H1 (cell line): ENCODE measurements at regions not wholly inside any gene's neighbourhood (a gene's known extent, or its start where the extent isn't known, plus 50 kb on each side); places are given as distances from the start of the nearest gene placed in this dataset.

Experiments
- CTCF ChIA-PET: fragments of 300-600 bp; sonication (Branson Sonifier 250); formaldehyde crosslinking; loops from one replicate; lab custom pipeline; 2021; ENCODE audit not compliant: partially characterized antibody; lab: Charles Lee
- POLR2A ChIA-PET: fragments of 300-600 bp; sonication (Branson Sonifier 250); formaldehyde crosslinking; loops from one replicate; lab custom pipeline; 2021; ENCODE audit warnings: inconsistent platforms; ENCODE audit not compliant: partially characterized antibody; lab: Charles Lee
- DNase-seq, 2 experiments: peaks; one replicate each; pipeline versions ENCODE4 v3.0.0 to v3.0.0-alpha.2; 2010 to 2022; ENCODE audit warnings: low spot score in 2 of 2, low read depth in 1 of 2, mixed read lengths in 1 of 2
- FAIRE-seq: peaks from 2 replicates; lab custom pipeline; 2011; peaks lifted over from hg19 to GRCh38; lab: Jason Lieb, UNC
- H2AFZ ChIP-seq: 2 replicates; pipeline ENCODE4 v1.8.1; 2012; ENCODE audit warnings: low read length, inconsistent platforms
- H2AK5ac ChIP-seq: 2 replicates; pipeline ENCODE4 v1.6.1; 2013; ENCODE audit warnings: low read depth, low read length
- H2BK120ac ChIP-seq: replicated peaks from 2 replicates; pipeline ENCODE3; 2013; ENCODE audit warnings: low read depth, low read length, inconsistent platforms
- H2BK12ac ChIP-seq: 2 replicates; pipeline ENCODE4 v1.6.1; 2013; ENCODE audit warnings: low read depth, low read length
- H2BK15ac ChIP-seq: 2 replicates; pipeline ENCODE4 v1.6.1; 2013; ENCODE audit warnings: low read length
- H2BK20ac ChIP-seq: 2 replicates; pipeline ENCODE4 v1.6.1; 2013; ENCODE audit warnings: low read length
- H2BK5ac ChIP-seq: 2 replicates; pipeline ENCODE4 v1.6.1; 2013; ENCODE audit warnings: low read depth, low read length
- H3K14ac ChIP-seq: 2 replicates; pipeline ENCODE4 v1.6.1; 2013; ENCODE audit warnings: inconsistent platforms; ENCODE audit not compliant: insufficient read length
- H3K18ac ChIP-seq: 2 replicates; pipeline ENCODE4 v1.6.1; 2013; ENCODE audit warnings: low read length; ENCODE audit errors: extremely low read depth
- H3K23ac ChIP-seq: 2 replicates; pipeline ENCODE4 v1.6.1; 2013; ENCODE audit warnings: inconsistent platforms; ENCODE audit not compliant: insufficient read length
- H3K23me2 ChIP-seq: 2 replicates; pipeline ENCODE4 v1.6.1; 2013; ENCODE audit warnings: low read depth, low read length
- H3K27ac ChIP-seq: 2 replicates; pipeline ENCODE4 v1.6.1; 2011; ENCODE audit warnings: low read depth, low read length, inconsistent platforms
- H3K27me3 ChIP-seq, 4 experiments: replicated peaks in 1 of 4; 1 replicate in 1 of 4; 2 replicates in 3 of 4; pipeline versions ENCODE4 v1.6.1 to v1.8.1; 2011 to 2013; ENCODE audit warnings: low read length in 3 of 4, mild to moderate bottlenecking in 3 of 4, inconsistent platforms in 2 of 4, mixed read lengths in 2 of 4, moderate library complexity in 1 of 4; ENCODE audit not compliant: control insufficient read depth in 3 of 4, insufficient read depth in 3 of 4; ENCODE audit errors: extremely low read depth in 1 of 4
- H3K36me3 ChIP-seq, 4 experiments: 2 replicates each; pipeline versions ENCODE4 v1.6.1 to v1.8.1; 2011 to 2013; ENCODE audit warnings: mild to moderate bottlenecking in 4 of 4, low read length in 3 of 4, moderate library complexity in 2 of 4, control low read depth in 1 of 4, inconsistent platforms in 1 of 4; ENCODE audit not compliant: insufficient read depth in 4 of 4, control insufficient read depth in 2 of 4
- H3K4ac ChIP-seq: replicated peaks from 2 replicates; pipeline ENCODE3; 2013; ENCODE audit warnings: low read length, low read depth, mixed read lengths, inconsistent platforms; ENCODE audit not compliant: insufficient read length
- H3K4me1 ChIP-seq, 4 experiments: replicated peaks in 1 of 4; 1 replicate in 1 of 4; 2 replicates in 3 of 4; pipeline versions ENCODE4 v1.6.1 to v1.8.1; 2011 to 2013; ENCODE audit warnings: low read length in 3 of 4, inconsistent platforms in 2 of 4, mixed read lengths in 1 of 4; ENCODE audit not compliant: insufficient read depth in 4 of 4, control insufficient read depth in 3 of 4
- H3K4me2 ChIP-seq, 2 experiments: 2 replicates each; pipeline versions ENCODE4 v1.6.1 to v1.8.1; 2011 to 2013; ENCODE audit warnings: low read depth in 2 of 2, low read length in 2 of 2, control low read depth in 1 of 2, inconsistent platforms in 1 of 2, mild to moderate bottlenecking in 1 of 2; ENCODE audit not compliant: insufficient read depth in 1 of 2
- H3K4me3 ChIP-seq, 4 experiments: fragments of 200-600, 300-600 bp in 1 of 4; sonication (generic), shearing (Covaris generic), sonication (Bioruptor Twin) in 1 of 4; 2 replicates each; pipeline versions ENCODE4 v1.5.1 to v1.8.1; 2011 to 2016; ENCODE audit warnings: low read length in 4 of 4, low read depth in 3 of 4, control low read depth in 2 of 4, inconsistent platforms in 2 of 4, mild to moderate bottlenecking in 2 of 4, mixed read lengths in 1 of 4, moderate library complexity in 1 of 4; ENCODE audit not compliant: insufficient read depth in 2 of 4; ENCODE audit errors: extremely low read depth in 1 of 4
- H3K56ac ChIP-seq: replicated peaks from 2 replicates; pipeline ENCODE3; 2013; ENCODE audit warnings: low read depth, mild to moderate bottlenecking, mixed read lengths, low read length, inconsistent platforms; ENCODE audit not compliant: insufficient read length
- H3K79me1 ChIP-seq: 2 replicates; pipeline ENCODE4 v1.6.1; 2013; ENCODE audit warnings: low read depth, low read length, control low read depth
- H3K79me2 ChIP-seq, 2 experiments: 2 replicates each; pipeline versions ENCODE4 v1.6.1 to v1.8.1; 2012 to 2013; ENCODE audit warnings: low read length in 2 of 2, mild to moderate bottlenecking in 2 of 2, inconsistent platforms in 1 of 2; ENCODE audit not compliant: insufficient read depth in 2 of 2, control insufficient read depth in 1 of 2
- H3K9ac ChIP-seq, 4 experiments: replicated peaks in 1 of 4; 1 replicate in 1 of 4; 2 replicates in 3 of 4; pipeline versions ENCODE4 v1.6.1 to v1.8.1; 2011 to 2013; ENCODE audit warnings: low read depth in 3 of 4, low read length in 3 of 4, control low read depth in 2 of 4, mild to moderate bottlenecking in 2 of 4, moderate library complexity in 2 of 4, inconsistent platforms in 1 of 4; ENCODE audit errors: extremely low read depth in 1 of 4
- H3K9me3 ChIP-seq, 2 experiments: 2 replicates each; pipeline versions ENCODE4 v1.6.1 to v1.8.1; 2012 to 2013; ENCODE audit warnings: mild to moderate bottlenecking in 2 of 2, moderate library complexity in 2 of 2, control low read depth in 1 of 2, inconsistent platforms in 1 of 2, low read depth in 1 of 2, low read length in 1 of 2, mixed read lengths in 1 of 2; ENCODE audit not compliant: insufficient read depth in 2 of 2
- H4K20me1 ChIP-seq, 2 experiments: replicated peaks in 1 of 2; 2 replicates each; pipeline versions ENCODE3 to v1.8.1; 2011 to 2013; ENCODE audit warnings: inconsistent platforms in 2 of 2, low read length in 2 of 2, mild to moderate bottlenecking in 1 of 2; ENCODE audit not compliant: insufficient read depth in 2 of 2, control insufficient read depth in 1 of 2
- H4K5ac ChIP-seq: 2 replicates; pipeline ENCODE4 v1.6.1; 2013; ENCODE audit warnings: low read length, low read depth, mixed read lengths, inconsistent platforms; ENCODE audit not compliant: insufficient read length
- H4K8ac ChIP-seq: 2 replicates; pipeline ENCODE4 v1.8.0; 2013; ENCODE audit warnings: mild to moderate bottlenecking, moderate library complexity, low read length, inconsistent platforms; ENCODE audit not compliant: insufficient read depth; ENCODE audit errors: extremely low read depth
- H4K91ac ChIP-seq: replicated peaks from 2 replicates; pipeline ENCODE3; 2013; ENCODE audit warnings: low read length, mixed read lengths, inconsistent platforms; ENCODE audit not compliant: insufficient read length
- CEBPB ChIP-seq: IDR thresholded peaks from 2 replicates; pipeline ENCODE4 v1.6.1; 2012; ENCODE audit warnings: low read depth, low read length
- EP300 ChIP-seq, 2 experiments: IDR thresholded peaks; 1 replicate in 1 of 2; 2 replicates in 1 of 2; pipeline ENCODE4 v1.6.1; 2011 to 2012; ENCODE audit warnings: low read depth in 2 of 2, low read length in 2 of 2, mild to moderate bottlenecking in 2 of 2, borderline replicate concordance in 1 of 2, inconsistent platforms in 1 of 2, moderate library complexity in 1 of 2
- GABPA ChIP-seq: IDR thresholded peaks from 2 replicates; pipeline ENCODE4 v1.6.1; 2011; ENCODE audit warnings: mild to moderate bottlenecking, low read length, moderate library complexity, borderline replicate concordance; ENCODE audit not compliant: insufficient read depth
- GTF2F1 ChIP-seq: IDR thresholded peaks from 2 replicates; pipeline ENCODE4 v1.6.1; 2012; ENCODE audit warnings: low read depth, low read length, improper control_type of control experiment, borderline replicate concordance
- KDM1A ChIP-seq: fragments of 200-600, 300-600 bp; sonication (generic); IDR thresholded peaks from 2 replicates; pipeline ENCODE4 v1.7.1; 2016; ENCODE audit warnings: mild to moderate bottlenecking, low read length, borderline replicate concordance
- PHF8 ChIP-seq: fragments of 200-600 bp; sonication (generic); conservative IDR thresholded peaks from 2 replicates; pipeline ENCODE4 v1.7.1; 2012; ENCODE audit warnings: low read depth, mild to moderate bottlenecking, inconsistent platforms, low read length, moderate library complexity
- POLR2A ChIP-seq, 2 experiments: IDR thresholded peaks; 1 replicate in 1 of 2; 2 replicates in 1 of 2; pipeline ENCODE4 v1.6.1; 2011; ENCODE audit warnings: low read depth in 2 of 2, low read length in 2 of 2, mild to moderate bottlenecking in 2 of 2; ENCODE audit errors: control extremely low read depth in 1 of 2
- RAD21 ChIP-seq, 2 experiments: IDR thresholded peaks in 1 of 2; conservative IDR thresholded peaks in 1 of 2; 2 replicates each; pipeline ENCODE4 v1.6.1; 2011; ENCODE audit warnings: low read depth in 2 of 2, low read length in 2 of 2, improper control_type of control experiment in 1 of 2, inconsistent platforms in 1 of 2, mild to moderate bottlenecking in 1 of 2, moderate library complexity in 1 of 2
- RBBP5 ChIP-seq: IDR thresholded peaks from 2 replicates; pipeline ENCODE4 v1.7.1; 2012; ENCODE audit warnings: low read depth, mild to moderate bottlenecking, inconsistent platforms, low read length, moderate library complexity, borderline replicate concordance
- RXRA ChIP-seq: IDR thresholded peaks from 2 replicates; pipeline ENCODE4 v1.6.1; 2011; ENCODE audit warnings: low read depth, mild to moderate bottlenecking, low read length, moderate library complexity; ENCODE audit not compliant: insufficient read depth
- SIRT6 ChIP-seq: IDR thresholded peaks from one replicate; pipeline ENCODE4 v1.7.1; 2012; ENCODE audit warnings: low read length, inconsistent platforms
- SIX5 ChIP-seq: IDR thresholded peaks from 2 replicates; pipeline ENCODE4 v1.6.1; 2011; ENCODE audit warnings: mild to moderate bottlenecking, low read depth, low read length
- SUZ12 ChIP-seq: fragments of 200-600 bp; sonication (generic); IDR thresholded peaks from 2 replicates; pipeline ENCODE4 v1.6.1; 2012; ENCODE audit warnings: mild to moderate bottlenecking, inconsistent platforms, low read length, moderate library complexity, mixed read lengths
- TAF1 ChIP-seq: IDR thresholded peaks from 2 replicates; pipeline ENCODE4 v1.6.1; 2011; ENCODE audit warnings: mild to moderate bottlenecking, low read depth, low read length
- TCF12 ChIP-seq: IDR thresholded peaks from 2 replicates; pipeline ENCODE4 v1.6.1; 2011; ENCODE audit warnings: low read depth, mild to moderate bottlenecking, low read length
- WGBS, 2 experiments: shearing (Covaris generic) in 1 of 2; methylation state at CpG; one replicate each; pipeline versions ENCODE4 v1.1.6 to v1.1.7; 2013 to 2015; ENCODE audit warnings: low lambda C conversion rate in 2 of 2, mixed read lengths in 2 of 2, inconsistent platforms in 1 of 2, low coverage in 1 of 2, missing lambda C conversion rate in 1 of 2; ENCODE audit not compliant: insufficient replicate concordance in 2 of 2, insufficient coverage in 1 of 2, insufficient read length in 1 of 2; ENCODE audit errors: extremely low coverage in 1 of 2, missing lambda C conversion rate in 1 of 2; 5-methylcytosine and 5-hydroxymethylcytosine counted together

DNA sequence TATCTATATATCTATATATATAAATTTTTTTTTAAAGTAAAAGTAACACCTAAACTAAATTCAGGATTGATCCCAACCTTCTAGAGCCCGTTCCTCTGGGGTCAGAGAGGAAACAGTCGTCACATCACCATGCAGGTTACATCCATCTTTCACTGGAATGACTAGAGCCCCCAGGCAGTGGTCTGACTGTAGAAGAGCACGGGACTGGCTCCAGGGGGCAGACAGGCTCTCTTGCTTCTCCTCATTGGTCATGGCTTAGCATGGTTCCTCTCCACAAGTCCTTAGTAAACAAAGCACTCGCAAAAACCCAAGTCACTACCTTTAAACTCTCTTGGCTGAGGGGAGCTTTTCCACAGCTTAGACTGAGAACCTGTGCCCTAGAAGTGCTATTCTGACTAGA lies 110.5 kb downstream of the NR2F2 start:
- CTCF ChIA-PET, result interaction anchor here (1.3 to 2.0 kb wide), 4 partner anchors 10 to 17 kb away, joined by 3 to 8 read pairs (median 5); no protein-coding TSS in a partner anchor
- TF ChIP-seq GABPA, result no peak
- TF ChIP-seq POLR2A (IDR thresholded peaks at IDR 0.05; ENCODE audit: control extremely low read depth in 1 of 2, low read depth in 2 of 2, low read length in 2 of 2), result no peak
- no peak for TF ChIP-seq TCF12
- TF ChIP-seq PHF8, result no peak
- TF ChIP-seq SIRT6, result no peak
- no peak for TF ChIP-seq SIX5
- no peak for TF ChIP-seq RXRA
- TF ChIP-seq RAD21 (IDR thresholded peaks at IDR 0.05 in 1 of 2, conservative IDR thresholded peaks at IDR 0.05 in 1 of 2; ENCODE audit: low read depth in 2 of 2, low read length in 2 of 2), result no peak
- no peak for TF ChIP-seq KDM1A
- TF ChIP-seq SUZ12, result no peak
- TF ChIP-seq CEBPB, result no peak
- no peak for TF ChIP-seq EP300 (IDR thresholded peaks at IDR 0.05; ENCODE audit: borderline replicate concordance in 1 of 2, low read depth in 2 of 2, low read length in 2 of 2)
- TF ChIP-seq GTF2F1, result no peak
- TF ChIP-seq RBBP5, result no peak
- no peak for TF ChIP-seq TAF1

More for the DNA sequence above, 110.5 kb downstream of the NR2F2 start:
- Histone ChIP-seq H3K4me2 (no peak overlapping the region), H4K20me1 (no peaks in the 10 kb centered on the region), H3K4me1 (no peaks in the 10 kb centered on the region), H4K8ac (no peak overlapping the region), H4K91ac (no peak overlapping the region), H2BK12ac (no peak overlapping the region), H3K36me3 (no peaks in the 10 kb centered on the region), H2AFZ (no peak overlapping the region), H3K27me3 (no peaks in the 10 kb centered on the region), H3K4me3 (no peak overlapping the region), H2AK5ac (no peak overlapping the region), H2BK5ac (no peak overlapping the region), H3K79me1 (no peaks in the 10 kb centered on the region), H3K79me2 (no peaks in the 10 kb centered on the region), H3K23ac (no peak overlapping the region), H3K14ac (no peak overlapping the region), H3K23me2 (no peaks in the 10 kb centered on the region), H3K56ac (no peak overlapping the region), H2BK20ac (no peak overlapping the region), H3K9me3 (no peaks in the 10 kb centered on the region), H3K27ac (no peak overlapping the region), H2BK15ac (no peak overlapping the region), H4K5ac (no peak overlapping the region), H3K18ac (no peak overlapping the region), H2BK120ac (no peak overlapping the region), H3K4ac (no peak overlapping the region), H3K9ac (no peak overlapping the region)
- 90% methylated on average over 4 of the region's 4 CpGs; no CpG with 5 or more reads in 1 of the 2 experiments for WGBS, 2 experiments
- POLR2A ChIA-PET, result no interaction called here
- DNase-seq, result no peak
- FAIRE-seq, result no peak
